Germinal center (tissue), 1 donor: ENCODE measurements at regions not wholly inside any gene's neighbourhood (a gene's known extent, or its start where the extent isn't known, plus 50 kb on each side); places are given as distances from the start of the nearest gene placed in this dataset.

ENCODE experiments used
- DNase-seq: peaks from one replicate; pipeline ENCODE4 v3.0.0; 2012; ENCODE audit warnings: mixed read lengths, low spot score

GRCh38 chr10:110355141-110355831 lies 50.6 kb upstream of the SMNDC1 start:
- peak; percentile 84 for DNase-seq

GRCh38 chr10:110355922-110356627 lies 51.4 kb upstream of the SMNDC1 start:
- DNase-seq, result peak; percentile 62

GRCh38 chr10:110356628-110357245 lies 52.0 kb upstream of the SMNDC1 start:
- DNase-seq, result peak; percentile 83

GRCh38 chr10:110357252-110357780 lies 52.6 kb upstream of the SMNDC1 start:
- DNase-seq, result peak; percentile 54

GRCh38 chr10:110357871-110358270 lies 53.2 kb upstream of the SMNDC1 start:
- no peak for DNase-seq

GRCh38 chr10:110358278-110358677 lies 53.6 kb upstream of the SMNDC1 start:
- no peak for DNase-seq

GRCh38 chr10:110358869-110359629 lies 54.3 kb upstream of the SMNDC1 start:
- DNase-seq, result peak; percentile 57

GRCh38 chr10:110360857-110361474 lies 56.2 kb upstream of the SMNDC1 start:
- DNase-seq, result no peak

- no peak for DNase-seq
These were observed 57.2 kb upstream of the SMNDC1 start for GRCh38 chr10:110361800-110362456.

GRCh38 chr10:110363572-110364411 lies 59.1 kb upstream of the SMNDC1 start:
- DNase-seq, result no peak

GRCh38 chr10:110364531-110364937 lies 59.8 kb upstream of the SMNDC1 start:
- DNase-seq, result no peak

- DNase-seq, result no peak
These were observed 60.8 kb upstream of the SMNDC1 start for GRCh38 chr10:110365356-110366143.

GRCh38 chr10:110366635-110367034 lies 61.9 kb upstream of the SMNDC1 start:
- no peak for DNase-seq

GRCh38 chr10:110368002-110368401 lies 63.3 kb upstream of the SMNDC1 start:
- DNase-seq, result no peak

GRCh38 chr10:110368556-110368955 lies 63.8 kb upstream of the SMNDC1 start:
- DNase-seq, result no peak

- DNase-seq, result no peak
These were observed 65.3 kb upstream of the SMNDC1 start for GRCh38 chr10:110370006-110370405.

GRCh38 chr10:110372656-110373055 lies 67.9 kb upstream of the SMNDC1 start:
- DNase-seq, result no peak

- no peak for DNase-seq
These were observed 68.3 kb upstream of the SMNDC1 start for GRCh38 chr10:110373059-110373458.

GRCh38 chr10:110373857-110374654 lies 69.3 kb upstream of the SMNDC1 start:
- no peak for DNase-seq
